ENCODE measurements at regions not wholly inside any gene's neighbourhood (a gene's known extent, or its start where the extent isn't known, plus 50 kb on each side); places are given as distances from the start of the nearest gene placed in this dataset.
"Not testable (repeated sequence)": the region's sequence is repeated elsewhere in the genome, so short reads cannot be mapped to it uniquely, and the experiment has no call there.

- not testable (repeated sequence) for TF ChIP-seq RAD21 (IDR thresholded peaks at IDR 0.05; ENCODE audit: low read length); CTCF (conservative IDR thresholded peaks at IDR 0.05; ENCODE audit: low read depth, low read length); CHD1 (IDR thresholded peaks at IDR 0.05; ENCODE audit: low read depth, low read length); MXI1 (IDR thresholded peaks at IDR 0.05; ENCODE audit: borderline replicate concordance, low read depth, low read length); MAZ (IDR thresholded peaks at IDR 0.05; ENCODE audit: borderline replicate concordance, low read depth, low read length); POLR2A (IDR thresholded peaks at IDR 0.05; ENCODE audit: low read depth, low read length); CEBPB (IDR thresholded peaks at IDR 0.05; ENCODE audit: low read depth, low read length); NFE2L2 (IDR thresholded peaks at IDR 0.05; ENCODE audit: low read depth, low read length); MAFK (IDR thresholded peaks at IDR 0.05; ENCODE audit: low read depth, low read length); SMC3 (IDR thresholded peaks at IDR 0.05; ENCODE audit: low read depth, low read length); RCOR1 (IDR thresholded peaks at IDR 0.05; ENCODE audit: insufficient replicate concordance, low read length); RFX5 (IDR thresholded peaks at IDR 0.05; ENCODE audit: low read depth, low read length); ELK1 (IDR thresholded peaks at IDR 0.05; ENCODE audit: borderline replicate concordance, low read depth, low read length)
Observed at GRCh38 chr2:109692831-109693230, 78.7 kb downstream of the SOWAHC start.

Measured in IMR-90 (cell line).